ENCODE measurements at regions not wholly inside any gene's neighbourhood (a gene's known extent, or its start where the extent isn't known, plus 50 kb on each side); places are given as distances from the start of the nearest gene placed in this dataset.

DNA sequence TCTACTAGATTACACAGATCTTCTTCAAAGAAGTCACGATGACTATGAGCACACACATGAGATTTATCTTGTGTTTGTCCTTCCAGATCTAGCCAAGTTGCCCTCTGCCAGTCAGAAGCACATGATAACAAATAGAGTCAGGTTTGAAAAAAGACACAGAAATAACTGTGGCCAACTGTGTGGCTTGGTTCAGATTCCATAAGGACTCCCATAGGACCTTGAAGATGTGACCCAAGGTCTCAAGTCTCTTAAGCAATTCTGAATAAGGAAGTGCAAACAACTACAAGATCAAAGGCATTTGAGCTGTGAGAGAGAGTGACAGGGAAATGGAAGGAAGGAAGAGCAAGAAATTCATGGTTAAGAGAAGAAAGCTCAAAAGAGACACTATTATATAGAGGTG lies 194.0 kb downstream of the PLPP3 start:
- TF ChIP-seq POLR2A (IDR thresholded peaks at IDR 0.05) (no peak), POLR2AphosphoS5 (IDR thresholded peaks at IDR 0.05) (no peak), EP300 (IDR thresholded peaks at IDR 0.05) (no peak)
- TF ChIP-seq, protein P1, sequence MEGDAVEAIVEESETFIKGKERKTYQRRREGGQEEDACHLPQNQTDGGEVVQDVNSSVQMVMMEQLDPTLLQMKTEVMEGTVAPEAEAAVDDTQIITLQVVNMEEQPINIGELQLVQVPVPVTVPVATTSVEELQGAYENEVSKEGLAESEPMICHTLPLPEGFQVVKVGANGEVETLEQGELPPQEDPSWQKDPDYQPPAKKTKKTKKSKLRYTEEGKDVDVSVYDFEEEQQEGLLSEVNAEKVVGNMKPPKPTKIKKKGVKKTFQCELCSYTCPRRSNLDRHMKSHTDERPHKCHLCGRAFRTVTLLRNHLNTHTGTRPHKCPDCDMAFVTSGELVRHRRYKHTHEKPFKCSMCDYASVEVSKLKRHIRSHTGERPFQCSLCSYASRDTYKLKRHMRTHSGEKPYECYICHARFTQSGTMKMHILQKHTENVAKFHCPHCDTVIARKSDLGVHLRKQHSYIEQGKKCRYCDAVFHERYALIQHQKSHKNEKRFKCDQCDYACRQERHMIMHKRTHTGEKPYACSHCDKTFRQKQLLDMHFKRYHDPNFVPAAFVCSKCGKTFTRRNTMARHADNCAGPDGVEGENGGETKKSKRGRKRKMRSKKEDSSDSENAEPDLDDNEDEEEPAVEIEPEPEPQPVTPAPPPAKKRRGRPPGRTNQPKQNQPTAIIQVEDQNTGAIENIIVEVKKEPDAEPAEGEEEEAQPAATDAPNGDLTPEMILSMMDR (IDR thresholded peaks at IDR 0.05) = no peak

Data from suprapubic skin (tissue), 4 donors.